H1 (cell line): ENCODE measurements at regions not wholly inside any gene's neighbourhood (a gene's known extent, or its start where the extent isn't known, plus 50 kb on each side); places are given as distances from the start of the nearest gene placed in this dataset.

Source experiments
- CHD2 ChIP-seq: IDR thresholded peaks from 2 replicates; pipeline ENCODE4 v1.6.1; 2012; ENCODE audit warnings: low read length, improper control_type of control experiment
- POLR2AphosphoS5 ChIP-seq: IDR thresholded peaks from 2 replicates; pipeline ENCODE4 v1.6.1; 2011; ENCODE audit warnings: low read depth, low read length
- ZNF274 ChIP-seq: IDR thresholded peaks from 2 replicates; pipeline ENCODE4 v1.7.0; 2012; ENCODE audit warnings: low read length, borderline replicate concordance; ENCODE audit errors: extremely low read depth

DNA sequence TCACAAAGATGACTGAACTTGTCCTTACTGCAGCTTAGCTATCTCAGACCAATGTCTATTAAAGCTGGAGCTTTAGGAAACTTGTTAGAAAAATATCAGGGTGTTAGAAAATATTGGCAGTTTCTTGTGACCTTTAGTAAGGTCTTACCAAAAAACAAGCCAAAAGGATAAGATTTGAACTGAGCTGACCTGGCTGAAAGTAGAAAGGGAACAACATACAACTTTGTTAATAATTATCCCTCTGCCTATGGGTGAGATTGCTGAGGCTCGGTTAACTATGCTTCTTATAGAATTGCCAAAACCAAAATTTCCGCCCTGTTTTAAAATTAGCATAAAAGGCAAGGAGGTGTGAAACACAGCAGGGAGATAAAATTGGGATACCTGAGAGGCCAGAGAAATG, 73.8 kb downstream of the DHRS2 start:
- no peak for TF ChIP-seq CHD2
- TF ChIP-seq POLR2AphosphoS5, result no peak
- no peak for TF ChIP-seq ZNF274
